Colonic mucosa (tissue), 4 donors: ENCODE measurements at regions not wholly inside any gene's neighbourhood (a gene's known extent, or its start where the extent isn't known, plus 50 kb on each side); places are given as distances from the start of the nearest gene placed in this dataset.
"Not testable (repeated sequence)": the region's sequence is repeated elsewhere in the genome, so short reads cannot be mapped to it uniquely, and the experiment has no call there.

Experiments used
- DNase-seq: peaks from one replicate; pipeline ENCODE4 v3.0.0-alpha.2; 2020
- H3K27ac ChIP-seq: fragments of 200-600 bp; one replicate; pipeline ENCODE4 v1.8.0; 2021
- H3K27me3 ChIP-seq: fragments of 200-600 bp; one replicate; pipeline ENCODE4 v1.8.0; 2021
- H3K36me3 ChIP-seq: fragments of 200-600 bp; one replicate; pipeline ENCODE4 v1.8.0; 2021
- H3K4me1 ChIP-seq: fragments of 200-600 bp; one replicate; pipeline ENCODE4 v1.8.0; 2021; ENCODE audit warnings: mild to moderate bottlenecking
- H3K4me3 ChIP-seq: fragments of 200-600 bp; one replicate; pipeline ENCODE4 v1.8.0; 2021
- H3K9ac ChIP-seq, 2 donors: one replicate each; pipeline ENCODE4 v1.7.0; 2013; ENCODE audit warnings: control low read depth in 2 of 2, low read depth in 2 of 2, low read length in 2 of 2
- H3K9me3 ChIP-seq: fragments of 200-600 bp; one replicate; pipeline ENCODE4 v1.8.0; 2021
- intact Hi-C: fragments of 100-400 bp; cut with DNase I; formaldehyde crosslinking; loops from one replicate; pipeline ENCODE4 v1.14.1; 2022
- TF ChIP-seq, protein P1 (sequence below): fragments of 200-600 bp; IDR thresholded peaks from one replicate; pipeline ENCODE4 v1.8.0; 2022; ENCODE audit warnings: antibody characterized with exemption, mild to moderate bottlenecking
- donor health status: healthy.
- donor health status: DM: no; HTN: no; CAD: no.
- donor health status: DM: no; HTN: no; CAD: no.

DNA sequence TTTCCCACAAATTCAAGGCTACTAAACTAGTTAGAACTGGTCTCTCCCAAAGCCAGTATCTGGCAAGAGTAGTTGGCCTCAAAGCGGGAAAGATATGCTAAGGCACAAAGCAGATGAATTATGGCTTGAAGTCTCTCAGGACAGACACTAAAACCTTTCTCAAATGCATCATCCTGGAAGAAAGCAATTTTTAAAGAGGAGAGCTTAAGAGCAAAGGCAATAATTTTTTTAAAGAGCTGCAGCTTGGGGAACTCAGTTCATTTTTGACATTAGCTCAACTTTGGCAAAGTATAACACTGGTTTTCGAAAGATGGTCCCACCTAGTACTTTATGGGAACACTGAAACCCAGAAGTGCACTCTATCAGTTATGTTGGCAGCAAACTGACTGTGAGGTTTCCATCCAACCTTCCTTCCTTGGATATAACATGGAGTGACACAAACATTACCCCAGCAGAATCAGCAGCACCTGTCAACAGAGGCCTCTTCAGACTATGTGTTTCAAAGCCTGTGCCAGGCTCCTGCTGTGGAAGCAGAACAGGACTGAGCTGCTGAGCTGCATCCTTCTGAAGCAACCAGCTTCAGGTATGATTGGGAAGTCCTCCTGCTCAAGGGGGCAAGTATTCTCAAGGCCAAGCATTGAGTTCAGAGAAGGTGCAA lies 852.3 kb upstream of the HS3ST5 start:
- Histone ChIP-seq H3K9ac (no peak overlapping the region), H3K36me3 (no peaks in the 10 kb centered on the region), H3K9me3 (no peaks in the 10 kb centered on the region), H3K27ac (no peak overlapping the region), H3K4me1 (no peaks in the 10 kb centered on the region), H3K4me3 (no peak overlapping the region), H3K27me3 (no peaks in the 10 kb centered on the region)
- DNase-seq, result no peak
- TF ChIP-seq, protein P1, sequence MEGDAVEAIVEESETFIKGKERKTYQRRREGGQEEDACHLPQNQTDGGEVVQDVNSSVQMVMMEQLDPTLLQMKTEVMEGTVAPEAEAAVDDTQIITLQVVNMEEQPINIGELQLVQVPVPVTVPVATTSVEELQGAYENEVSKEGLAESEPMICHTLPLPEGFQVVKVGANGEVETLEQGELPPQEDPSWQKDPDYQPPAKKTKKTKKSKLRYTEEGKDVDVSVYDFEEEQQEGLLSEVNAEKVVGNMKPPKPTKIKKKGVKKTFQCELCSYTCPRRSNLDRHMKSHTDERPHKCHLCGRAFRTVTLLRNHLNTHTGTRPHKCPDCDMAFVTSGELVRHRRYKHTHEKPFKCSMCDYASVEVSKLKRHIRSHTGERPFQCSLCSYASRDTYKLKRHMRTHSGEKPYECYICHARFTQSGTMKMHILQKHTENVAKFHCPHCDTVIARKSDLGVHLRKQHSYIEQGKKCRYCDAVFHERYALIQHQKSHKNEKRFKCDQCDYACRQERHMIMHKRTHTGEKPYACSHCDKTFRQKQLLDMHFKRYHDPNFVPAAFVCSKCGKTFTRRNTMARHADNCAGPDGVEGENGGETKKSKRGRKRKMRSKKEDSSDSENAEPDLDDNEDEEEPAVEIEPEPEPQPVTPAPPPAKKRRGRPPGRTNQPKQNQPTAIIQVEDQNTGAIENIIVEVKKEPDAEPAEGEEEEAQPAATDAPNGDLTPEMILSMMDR, result no peak
- intact Hi-C loops, result no loop called here

DNA sequence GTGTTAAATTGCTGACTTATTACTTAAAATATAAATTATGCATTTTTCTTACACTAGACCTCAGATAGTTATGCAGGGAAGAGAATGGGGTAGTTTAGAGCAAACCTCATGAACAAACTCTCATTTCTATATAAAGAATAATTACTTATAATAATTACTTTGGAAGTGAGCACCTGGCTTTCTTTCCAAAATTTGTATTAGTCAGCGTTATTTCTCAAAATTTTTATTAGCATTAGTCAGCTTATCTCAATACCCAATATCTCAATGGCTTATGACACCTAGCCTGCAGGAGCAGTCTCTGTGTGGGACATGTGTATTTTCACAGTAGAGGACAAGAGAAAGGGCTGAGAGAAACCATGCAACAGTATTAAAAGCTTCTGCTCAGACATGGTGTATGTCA lies 849.2 kb upstream of the HS3ST5 start:
- Histone ChIP-seq H3K27ac (no peak overlapping the region), H3K36me3 (no peaks in the 10 kb centered on the region), H3K9ac (no peak overlapping the region), H3K9me3 (no peaks in the 10 kb centered on the region), H3K27me3 (no peaks in the 10 kb centered on the region), H3K4me1 (no peaks in the 10 kb centered on the region), H3K4me3 (no peak overlapping the region)
- intact Hi-C loops, result no loop called here
- TF ChIP-seq, protein P1, result no peak
- no peak for DNase-seq

- no peak overlapping the region for H3K27ac ChIP-seq
- TF ChIP-seq, protein P1, result no peak
- no peaks in the 10 kb centered on the region for H3K36me3 ChIP-seq
- H3K4me1 ChIP-seq, result no peaks in the 10 kb centered on the region
- intact Hi-C loops, result no loop called here
- H3K9me3 ChIP-seq, result no peaks in the 10 kb centered on the region
- no peaks in the 10 kb centered on the region for H3K27me3 ChIP-seq
- DNase-seq, result no peak
- no peak overlapping the region for H3K4me3 ChIP-seq
- H3K9ac ChIP-seq, result no peak overlapping the region
Observed at GRCh38 chr6:115190534-115190933, 847.7 kb upstream of the HS3ST5 start.

GRCh38 chr6:115175456-115175855 lies 832.6 kb upstream of the HS3ST5 start:
- intact Hi-C loops, H3K9ac ChIP-seq, H3K36me3 ChIP-seq, H3K4me1 ChIP-seq, H3K4me3 ChIP-seq, H3K9me3 ChIP-seq, H3K27ac ChIP-seq, DNase-seq, H3K27me3 ChIP-seq: not testable (repeated sequence)

- H3K9ac ChIP-seq, H3K27me3 ChIP-seq, H3K4me1 ChIP-seq, DNase-seq, H3K27ac ChIP-seq, H3K9me3 ChIP-seq, intact Hi-C loops, H3K4me3 ChIP-seq, H3K36me3 ChIP-seq: not testable (repeated sequence)
Observed at GRCh38 chr6:115165912-115166311, 823.1 kb upstream of the HS3ST5 start.

GRCh38 chr6:115159733-115160132 lies 816.9 kb upstream of the HS3ST5 start:
- no peak overlapping the region for H3K27ac ChIP-seq
- no peaks in the 10 kb centered on the region for H3K27me3 ChIP-seq
- H3K36me3 ChIP-seq, result no peaks in the 10 kb centered on the region
- H3K9me3 ChIP-seq, result no peaks in the 10 kb centered on the region
- intact Hi-C loops, result no loop called here
- H3K4me3 ChIP-seq, result no peak overlapping the region
- no peak overlapping the region for H3K9ac ChIP-seq
- DNase-seq, result no peak
- H3K4me1 ChIP-seq, result no peaks in the 10 kb centered on the region
- TF ChIP-seq, protein P1, result no peak
